Panc1 (cell line): ENCODE measurements at regions not wholly inside any gene's neighbourhood (a gene's known extent, or its start where the extent isn't known, plus 50 kb on each side); places are given as distances from the start of the nearest gene placed in this dataset.

ENCODE experiments used
- ATAC-seq: fragments of 200-7000 bp; cut with Tn5 transposase; 2 replicates; pipeline ENCODE4 v1.9.1; 2020; ENCODE audit warnings: mild to moderate bottlenecking, moderate library complexity
- BruUV-seq: library from RNA; stranded (reverse); fragments of 400-500 nt; replicated peaks from 2 replicates; lab custom pipeline; 2021; lab: Mats Ljungman, UMichigan
- CTCF ChIA-PET: fragments of 300-600 bp; sonication (Branson Sonifier 250); formaldehyde crosslinking; loops from one replicate; lab custom pipeline; 2022; ENCODE audit warnings: antibody characterized with exemption; lab: Charles Lee
- POLR2A ChIA-PET: fragments of 300-600 bp; sonication (Branson Sonifier 250); formaldehyde crosslinking; loops from one replicate; lab custom pipeline; 2022; ENCODE audit warnings: antibody characterized with exemption; lab: Charles Lee
- DNase-seq: peaks from one replicate; pipeline ENCODE4 v3.0.0-alpha.2; 2010; ENCODE audit warnings: low read depth, low spot score
- H3K27ac ChIP-seq: 2 replicates; pipeline ENCODE4 v1.5.1; 2011; ENCODE audit warnings: mild to moderate bottlenecking, low read length, inconsistent platforms
- H3K27me3 ChIP-seq: fragments of 200-500 bp; sonication (Bioruptor generic); 2 replicates; pipeline ENCODE4 v1.6.0; 2014; ENCODE audit warnings: low read length, inconsistent platforms; ENCODE audit not compliant: control insufficient read depth, insufficient read depth
- H3K36me3 ChIP-seq: fragments of 200-500 bp; sonication (Bioruptor generic); 2 replicates; pipeline ENCODE4 v1.5.1; 2014; ENCODE audit warnings: inconsistent platforms, mild to moderate bottlenecking, low read length, moderate library complexity; ENCODE audit not compliant: control insufficient read depth, insufficient read depth
- H3K4me1 ChIP-seq: 2 replicates; pipeline ENCODE4 v1.5.1; 2011; ENCODE audit warnings: inconsistent platforms, mild to moderate bottlenecking, low read length, moderate library complexity; ENCODE audit not compliant: control insufficient read depth, insufficient read depth
- H3K4me3 ChIP-seq, 2 experiments: 2 replicates each; pipeline ENCODE4 v1.5.1; 2011 to 2012; ENCODE audit warnings: low read depth in 2 of 2, low read length in 2 of 2, mild to moderate bottlenecking in 2 of 2, inconsistent platforms in 1 of 2, moderate library complexity in 1 of 2
- H3K9me3 ChIP-seq: fragments of 200-500 bp; sonication (Bioruptor generic); 2 replicates; pipeline ENCODE4 v1.5.1; 2014; ENCODE audit warnings: low read depth, mild to moderate bottlenecking, inconsistent platforms, low read length, moderate library complexity; ENCODE audit not compliant: control insufficient read depth, insufficient read depth
- POLR2AphosphoS5 ChIP-seq: IDR thresholded peaks from 2 replicates; pipeline ENCODE4 v1.6.1; 2012; ENCODE audit warnings: mild to moderate bottlenecking, low read depth, low read length, moderate library complexity
- SIN3A ChIP-seq: IDR thresholded peaks from 2 replicates; pipeline ENCODE4 v1.6.1; 2012; ENCODE audit warnings: low read depth, mild to moderate bottlenecking, low read length, moderate library complexity, borderline replicate concordance; ENCODE audit not compliant: insufficient read depth
- TCF7L2 ChIP-seq: IDR thresholded peaks from 2 replicates; pipeline ENCODE4 v1.6.1; 2011; ENCODE audit warnings: mild to moderate bottlenecking, low read depth, low read length, inconsistent platforms
- in situ Hi-C: cut with HindIII; loops from 2 replicates; pipeline ENCODE4 v1.10.0; 2016; ENCODE audit warnings: low sequenced_read_pairs, low pct_unique_long_range_greater_than_20kb
- intact Hi-C: fragments of 100-400 bp; cut with micrococcal nuclease; formaldehyde crosslinking; loops from one replicate; pipeline ENCODE4 v1.10.0; 2022; ENCODE audit not compliant: unreplicated experiment
- TF ChIP-seq, protein P1 (sequence below): fragments of 450-650 bp; IDR thresholded peaks from 2 replicates; pipeline ENCODE4 v1.5.1; 2017; ENCODE audit warnings: mild to moderate bottlenecking
- TF ChIP-seq, protein P2 (sequence below), 2 experiments: IDR thresholded peaks; 2 replicates each; pipeline ENCODE4 v1.6.1; 2011 to 2012; ENCODE audit warnings: low read depth in 2 of 2, control low read depth in 1 of 2, low read length in 1 of 2, mild to moderate bottlenecking in 1 of 2, moderate library complexity in 1 of 2; ENCODE audit not compliant: insufficient read depth in 1 of 2

DNA sequence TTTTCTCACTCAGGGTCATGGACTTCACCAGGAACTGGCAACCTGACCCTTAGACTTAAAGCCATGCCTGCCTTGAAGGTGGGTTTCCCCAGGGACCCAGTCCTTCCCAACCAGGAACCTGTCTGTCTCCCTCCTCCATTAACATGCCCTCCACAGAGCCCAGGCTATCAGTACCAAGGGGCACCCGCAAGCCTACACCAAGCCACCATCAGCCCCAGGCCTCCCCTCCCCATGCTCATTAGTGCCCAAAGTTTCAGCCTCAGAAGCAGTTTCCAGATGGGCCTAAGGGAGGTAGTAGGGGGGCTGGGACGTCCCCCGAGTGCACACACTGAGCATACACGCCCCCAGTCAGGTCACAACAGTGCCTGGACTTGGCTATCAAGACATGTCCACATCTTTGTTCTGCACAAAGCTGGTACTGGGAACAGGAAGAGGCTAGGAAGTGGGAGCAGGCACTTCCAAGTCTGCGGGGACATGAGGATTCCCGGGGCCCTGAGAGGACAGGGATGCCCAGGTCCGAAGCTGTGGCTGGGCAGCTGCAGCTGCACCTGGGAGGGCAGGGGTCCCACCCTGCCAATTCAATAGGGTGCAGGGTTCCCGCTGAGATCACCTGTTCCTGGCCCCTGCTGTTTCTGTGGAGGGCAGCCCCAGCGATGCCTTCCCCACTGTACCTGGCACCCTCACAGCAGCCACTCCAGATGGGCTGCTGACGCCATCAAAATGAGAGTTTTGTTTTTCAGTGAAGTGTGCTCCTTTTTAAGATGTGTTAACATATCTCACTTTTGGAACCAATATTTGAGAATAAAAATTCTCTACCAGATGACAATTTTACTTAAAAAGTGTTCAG is 731.4 kb downstream of the NR4A2 start:
- DNase-seq (no peak), ATAC-seq (no peak)
- no peak for TF ChIP-seq POLR2AphosphoS5
- CTCF ChIA-PET = no interaction called here
- Histone ChIP-seq H3K9me3 (0 out of 2 replicates have a peak, but pooled peaks cover 3% of the 10 kb centered on the region), H3K27me3 (no peaks in the 10 kb centered on the region), H3K4me3 (no peak overlapping the region), H3K27ac (no peak overlapping the region), H3K36me3 (no peaks in the 10 kb centered on the region), H3K4me1 (no peaks in the 10 kb centered on the region)
- BruUV-seq = no TSS peak
- POLR2A ChIA-PET = no interaction called here
- in situ Hi-C loops (no loop called here), intact Hi-C loops (no loop called here)

DNA sequence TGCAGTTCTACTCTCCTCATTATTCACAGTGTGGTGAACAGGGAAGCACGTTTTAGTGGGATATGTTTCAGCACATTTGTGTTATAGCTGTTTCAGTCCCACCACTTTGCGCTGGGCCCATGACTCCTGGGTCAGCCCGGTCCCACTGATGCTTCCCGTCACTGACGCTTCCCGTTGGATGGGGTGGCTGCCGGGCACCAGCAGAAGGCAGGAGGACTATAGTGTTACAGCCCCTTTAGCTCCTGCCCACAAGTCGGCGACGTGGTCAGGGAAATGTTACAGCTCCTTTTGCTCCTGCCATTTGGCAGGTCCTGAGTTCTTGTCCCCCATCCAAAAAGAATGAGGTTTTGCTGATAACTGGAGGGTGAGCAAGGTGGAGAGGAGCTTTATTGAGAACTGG is 732.2 kb downstream of the NR4A2 start:
- in situ Hi-C loops = no loop called here
- no peaks in the 10 kb centered on the region for H3K4me1 ChIP-seq
- no peak for ATAC-seq
- CTCF ChIA-PET = no interaction called here
- no peak overlapping the region for H3K4me3 ChIP-seq
- no peaks in the 10 kb centered on the region for H3K36me3 ChIP-seq
- H3K27ac ChIP-seq = no peak overlapping the region
- no peak for DNase-seq
- intact Hi-C loops = no loop called here
- 0 out of 2 replicates have a peak, but pooled peaks cover 2% of the 10 kb centered on the region for H3K9me3 ChIP-seq
- H3K27me3 ChIP-seq = no peaks in the 10 kb centered on the region
- TF ChIP-seq TCF7L2 (no peak), POLR2AphosphoS5 (no peak), SIN3A (no peak)
- TF ChIP-seq, protein P1, sequence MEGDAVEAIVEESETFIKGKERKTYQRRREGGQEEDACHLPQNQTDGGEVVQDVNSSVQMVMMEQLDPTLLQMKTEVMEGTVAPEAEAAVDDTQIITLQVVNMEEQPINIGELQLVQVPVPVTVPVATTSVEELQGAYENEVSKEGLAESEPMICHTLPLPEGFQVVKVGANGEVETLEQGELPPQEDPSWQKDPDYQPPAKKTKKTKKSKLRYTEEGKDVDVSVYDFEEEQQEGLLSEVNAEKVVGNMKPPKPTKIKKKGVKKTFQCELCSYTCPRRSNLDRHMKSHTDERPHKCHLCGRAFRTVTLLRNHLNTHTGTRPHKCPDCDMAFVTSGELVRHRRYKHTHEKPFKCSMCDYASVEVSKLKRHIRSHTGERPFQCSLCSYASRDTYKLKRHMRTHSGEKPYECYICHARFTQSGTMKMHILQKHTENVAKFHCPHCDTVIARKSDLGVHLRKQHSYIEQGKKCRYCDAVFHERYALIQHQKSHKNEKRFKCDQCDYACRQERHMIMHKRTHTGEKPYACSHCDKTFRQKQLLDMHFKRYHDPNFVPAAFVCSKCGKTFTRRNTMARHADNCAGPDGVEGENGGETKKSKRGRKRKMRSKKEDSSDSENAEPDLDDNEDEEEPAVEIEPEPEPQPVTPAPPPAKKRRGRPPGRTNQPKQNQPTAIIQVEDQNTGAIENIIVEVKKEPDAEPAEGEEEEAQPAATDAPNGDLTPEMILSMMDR = no peak
- TF ChIP-seq, protein P2, sequence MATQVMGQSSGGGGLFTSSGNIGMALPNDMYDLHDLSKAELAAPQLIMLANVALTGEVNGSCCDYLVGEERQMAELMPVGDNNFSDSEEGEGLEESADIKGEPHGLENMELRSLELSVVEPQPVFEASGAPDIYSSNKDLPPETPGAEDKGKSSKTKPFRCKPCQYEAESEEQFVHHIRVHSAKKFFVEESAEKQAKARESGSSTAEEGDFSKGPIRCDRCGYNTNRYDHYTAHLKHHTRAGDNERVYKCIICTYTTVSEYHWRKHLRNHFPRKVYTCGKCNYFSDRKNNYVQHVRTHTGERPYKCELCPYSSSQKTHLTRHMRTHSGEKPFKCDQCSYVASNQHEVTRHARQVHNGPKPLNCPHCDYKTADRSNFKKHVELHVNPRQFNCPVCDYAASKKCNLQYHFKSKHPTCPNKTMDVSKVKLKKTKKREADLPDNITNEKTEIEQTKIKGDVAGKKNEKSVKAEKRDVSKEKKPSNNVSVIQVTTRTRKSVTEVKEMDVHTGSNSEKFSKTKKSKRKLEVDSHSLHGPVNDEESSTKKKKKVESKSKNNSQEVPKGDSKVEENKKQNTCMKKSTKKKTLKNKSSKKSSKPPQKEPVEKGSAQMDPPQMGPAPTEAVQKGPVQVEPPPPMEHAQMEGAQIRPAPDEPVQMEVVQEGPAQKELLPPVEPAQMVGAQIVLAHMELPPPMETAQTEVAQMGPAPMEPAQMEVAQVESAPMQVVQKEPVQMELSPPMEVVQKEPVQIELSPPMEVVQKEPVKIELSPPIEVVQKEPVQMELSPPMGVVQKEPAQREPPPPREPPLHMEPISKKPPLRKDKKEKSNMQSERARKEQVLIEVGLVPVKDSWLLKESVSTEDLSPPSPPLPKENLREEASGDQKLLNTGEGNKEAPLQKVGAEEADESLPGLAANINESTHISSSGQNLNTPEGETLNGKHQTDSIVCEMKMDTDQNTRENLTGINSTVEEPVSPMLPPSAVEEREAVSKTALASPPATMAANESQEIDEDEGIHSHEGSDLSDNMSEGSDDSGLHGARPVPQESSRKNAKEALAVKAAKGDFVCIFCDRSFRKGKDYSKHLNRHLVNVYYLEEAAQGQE (IDR thresholded peaks at IDR 0.05; ENCODE audit: insufficient read depth in 1 of 2, low read depth in 2 of 2, low read length in 1 of 2) = no peak
- POLR2A ChIA-PET = no interaction called here
- BruUV-seq = no TSS peak

DNA sequence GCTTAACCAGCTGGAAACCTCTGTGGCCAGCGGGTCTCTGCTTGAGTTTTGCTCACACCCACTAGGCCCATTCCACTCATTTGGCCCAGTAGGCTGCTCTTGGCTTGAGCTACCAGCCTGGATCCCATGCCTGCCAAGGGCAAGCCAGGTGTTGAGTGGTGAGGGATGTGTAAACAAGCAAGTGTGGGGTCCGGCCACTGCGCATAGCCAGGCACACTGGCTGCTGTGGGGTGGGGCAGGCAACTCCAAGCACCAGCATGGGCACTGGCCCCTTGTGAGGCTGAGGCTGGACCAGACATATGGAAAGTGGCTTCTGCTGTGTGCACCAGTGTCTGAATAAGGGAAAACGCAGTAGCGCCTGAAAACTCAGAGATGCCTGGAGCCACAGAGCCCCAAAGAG is 732.7 kb downstream of the NR4A2 start:
- intact Hi-C loops = no loop called here
- Histone ChIP-seq H3K27me3 (no peaks in the 10 kb centered on the region), H3K36me3 (no peaks in the 10 kb centered on the region), H3K27ac (no peak overlapping the region), H3K4me3 (no peak overlapping the region), H3K9me3 (no peaks in the 10 kb centered on the region), H3K4me1 (no peaks in the 10 kb centered on the region)
- POLR2A ChIA-PET = no interaction called here
- CTCF ChIA-PET = no interaction called here
- TF ChIP-seq, protein P1 = no peak
- TF ChIP-seq SIN3A (no peak), POLR2AphosphoS5 (no peak), TCF7L2 (no peak)
- TF ChIP-seq, protein P2 (IDR thresholded peaks at IDR 0.05; ENCODE audit: insufficient read depth in 1 of 2, low read depth in 2 of 2, low read length in 1 of 2) = no peak
- BruUV-seq = no TSS peak
- in situ Hi-C loops = no loop called here
- ATAC-seq (no peak), DNase-seq (no peak)
